NCI-H748 treated with DMSO at 0.1 percent for 48 hours (cell line): ENCODE measurements at regions not wholly inside any gene's neighbourhood (a gene's known extent, or its start where the extent isn't known, plus 50 kb on each side); places are given as distances from the start of the nearest gene placed in this dataset.

Experiments used
- DNase-seq: peaks from one replicate; lab custom pipeline; 2025; lab: John Stamatoyannopoulos, UW

- no peak for DNase-seq
Observed at GRCh38 chr22:46090631-46091201, 59.6 kb upstream of the PPARA start.

GRCh38 chr22:46091277-46091977 lies 58.9 kb upstream of the PPARA start:
- no peak for DNase-seq

GRCh38 chr22:46092011-46092410 lies 58.3 kb upstream of the PPARA start:
- DNase-seq = no peak

- DNase-seq = no peak
Observed at GRCh38 chr22:46092670-46093410, 57.5 kb upstream of the PPARA start.

GRCh38 chr22:46093796-46094195 lies 56.5 kb upstream of the PPARA start:
- DNase-seq = no peak

GRCh38 chr22:46094676-46095075 lies 55.6 kb upstream of the PPARA start:
- DNase-seq = no peak

GRCh38 chr22:46096051-46096450 lies 54.3 kb upstream of the PPARA start:
- DNase-seq = no peak

GRCh38 chr22:46096706-46097230 lies 53.6 kb upstream of the PPARA start:
- DNase-seq = no peak

- no peak for DNase-seq
Observed at GRCh38 chr22:46097268-46097900, 52.9 kb upstream of the PPARA start.

GRCh38 chr22:46098525-46099475 lies 51.5 kb upstream of the PPARA start:
- no peak for DNase-seq

GRCh38 chr22:46099740-46100139 lies 50.6 kb upstream of the PPARA start:
- no peak for DNase-seq

GRCh38 chr22:46100401-46101105 lies 49.8 kb upstream of the PPARA start:
- DNase-seq = no peak
